ENCODE measurements at regions not wholly inside any gene's neighbourhood (a gene's known extent, or its start where the extent isn't known, plus 50 kb on each side); places are given as distances from the start of the nearest gene placed in this dataset.

- Histone ChIP-seq H3K4me1 (no peaks in the 10 kb centered on the region), H3K27me3 (peaks cover 3% of the 10 kb centered on the region; the same call in 1 of the 2 replicates), H3K4me3 (ENCODE audit: low read depth, low read length) (no peak overlapping the region), H3K36me3 (no peaks in the 10 kb centered on the region), H3K9me3 (no peaks in the 10 kb centered on the region)
- DNase-seq = no peak
- TF ChIP-seq, protein P1, sequence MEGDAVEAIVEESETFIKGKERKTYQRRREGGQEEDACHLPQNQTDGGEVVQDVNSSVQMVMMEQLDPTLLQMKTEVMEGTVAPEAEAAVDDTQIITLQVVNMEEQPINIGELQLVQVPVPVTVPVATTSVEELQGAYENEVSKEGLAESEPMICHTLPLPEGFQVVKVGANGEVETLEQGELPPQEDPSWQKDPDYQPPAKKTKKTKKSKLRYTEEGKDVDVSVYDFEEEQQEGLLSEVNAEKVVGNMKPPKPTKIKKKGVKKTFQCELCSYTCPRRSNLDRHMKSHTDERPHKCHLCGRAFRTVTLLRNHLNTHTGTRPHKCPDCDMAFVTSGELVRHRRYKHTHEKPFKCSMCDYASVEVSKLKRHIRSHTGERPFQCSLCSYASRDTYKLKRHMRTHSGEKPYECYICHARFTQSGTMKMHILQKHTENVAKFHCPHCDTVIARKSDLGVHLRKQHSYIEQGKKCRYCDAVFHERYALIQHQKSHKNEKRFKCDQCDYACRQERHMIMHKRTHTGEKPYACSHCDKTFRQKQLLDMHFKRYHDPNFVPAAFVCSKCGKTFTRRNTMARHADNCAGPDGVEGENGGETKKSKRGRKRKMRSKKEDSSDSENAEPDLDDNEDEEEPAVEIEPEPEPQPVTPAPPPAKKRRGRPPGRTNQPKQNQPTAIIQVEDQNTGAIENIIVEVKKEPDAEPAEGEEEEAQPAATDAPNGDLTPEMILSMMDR (IDR thresholded peaks at IDR 0.05; ENCODE audit: low read depth, low read length) = no peak
These were observed 345.0 kb downstream of the ATP23 start for GRCh38 chr12:58286353-58286752.

DNA sequence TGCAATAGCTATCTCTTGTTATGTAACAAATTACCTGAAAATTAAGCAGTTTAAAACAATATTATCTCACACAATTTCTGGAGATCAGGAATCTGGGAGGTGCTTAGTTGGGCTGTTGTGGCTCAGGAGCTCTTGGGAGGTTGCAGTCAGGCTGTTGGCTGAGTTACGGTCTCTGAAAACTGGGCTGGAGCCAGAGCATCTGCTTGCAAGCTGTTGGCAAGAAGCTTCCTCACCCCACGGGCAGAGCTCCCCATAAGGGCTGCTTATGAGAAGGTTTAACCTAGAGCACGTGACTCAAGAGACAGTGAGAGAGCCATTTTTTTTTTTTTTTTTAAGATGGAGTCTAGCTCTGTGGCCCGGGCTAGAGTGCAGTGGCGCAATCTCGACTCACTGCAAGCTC, 346.8 kb downstream of the ATP23 start:
- Histone ChIP-seq H3K36me3 (no peaks in the 10 kb centered on the region), H3K4me3 (ENCODE audit: low read depth, low read length) (no peak overlapping the region), H3K4me1 (no peaks in the 10 kb centered on the region), H3K9me3 (no peaks in the 10 kb centered on the region), H3K27me3 (peaks cover 9% of the 10 kb centered on the region; the same call in 1 of the 2 replicates)
- TF ChIP-seq, protein P1 (IDR thresholded peaks at IDR 0.05; ENCODE audit: low read depth, low read length) = no peak
- DNase-seq = peak; percentile 6

DNA sequence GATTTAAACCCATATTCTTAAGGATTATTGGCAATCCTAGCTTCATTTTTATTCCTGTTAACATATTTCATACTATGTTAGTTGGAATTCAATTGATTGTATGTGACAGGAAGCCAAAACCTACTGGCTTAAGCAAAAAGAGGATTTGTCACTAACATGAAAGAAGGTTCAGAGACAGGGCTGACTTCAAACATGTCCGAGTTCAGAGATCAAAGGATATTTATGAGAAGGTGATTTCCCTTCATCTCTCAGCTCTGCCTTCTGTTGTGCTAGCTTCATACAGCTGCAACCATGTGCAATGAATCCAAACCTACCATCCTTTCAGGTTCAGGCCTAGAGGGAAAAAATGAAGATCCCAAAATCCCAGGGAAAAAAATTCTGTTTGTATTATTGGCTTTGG, 349.7 kb downstream of the ATP23 start:
- Histone ChIP-seq H3K27me3 (peaks cover 9% of the 10 kb centered on the region; the same call in 1 of the 2 replicates), H3K9me3 (no peaks in the 10 kb centered on the region), H3K4me3 (ENCODE audit: low read depth, low read length) (no peak overlapping the region), H3K4me1 (no peaks in the 10 kb centered on the region), H3K36me3 (no peaks in the 10 kb centered on the region)
- no peak for DNase-seq
- TF ChIP-seq, protein P1 (IDR thresholded peaks at IDR 0.05; ENCODE audit: low read depth, low read length) = no peak

DNA sequence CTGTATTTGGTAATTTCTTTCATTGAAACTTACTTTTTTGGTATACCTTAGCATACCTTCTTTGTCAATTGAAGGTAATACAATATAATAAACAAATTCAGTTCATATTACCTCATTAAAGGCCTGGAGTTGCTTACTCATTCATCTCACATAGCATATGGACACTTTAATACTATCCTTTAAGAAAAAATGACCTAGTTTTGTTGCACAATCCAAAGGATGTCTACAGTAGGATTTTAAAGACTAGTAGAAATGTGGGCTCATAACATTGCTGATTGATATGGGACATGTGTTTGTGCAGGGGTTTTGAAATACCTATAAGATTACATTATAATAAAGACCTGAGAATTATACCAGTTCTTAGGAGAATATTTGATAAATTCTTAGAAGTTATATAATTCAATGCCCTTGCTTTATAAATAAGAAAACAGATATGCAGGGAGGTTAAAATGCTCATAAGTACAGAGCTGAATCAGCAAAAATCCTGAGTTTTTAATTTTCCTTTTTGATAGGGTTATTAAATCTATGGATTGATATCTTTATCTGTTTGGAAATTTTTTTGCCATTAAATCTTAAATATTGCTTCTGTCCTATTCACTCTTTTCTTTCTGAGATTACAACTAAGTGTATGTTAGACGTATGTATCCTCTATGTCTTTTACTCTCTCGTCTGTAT, 352.1 kb downstream of the ATP23 start:
- TF ChIP-seq, protein P1 (IDR thresholded peaks at IDR 0.05; ENCODE audit: low read depth, low read length) = no peak
- DNase-seq = no peak
- Histone ChIP-seq H3K27me3 (peaks cover 9% of the 10 kb centered on the region; the same call in 1 of the 2 replicates), H3K4me1 (no peaks in the 10 kb centered on the region), H3K36me3 (no peaks in the 10 kb centered on the region), H3K9me3 (no peaks in the 10 kb centered on the region), H3K4me3 (ENCODE audit: low read depth, low read length) (no peak overlapping the region)

DNA sequence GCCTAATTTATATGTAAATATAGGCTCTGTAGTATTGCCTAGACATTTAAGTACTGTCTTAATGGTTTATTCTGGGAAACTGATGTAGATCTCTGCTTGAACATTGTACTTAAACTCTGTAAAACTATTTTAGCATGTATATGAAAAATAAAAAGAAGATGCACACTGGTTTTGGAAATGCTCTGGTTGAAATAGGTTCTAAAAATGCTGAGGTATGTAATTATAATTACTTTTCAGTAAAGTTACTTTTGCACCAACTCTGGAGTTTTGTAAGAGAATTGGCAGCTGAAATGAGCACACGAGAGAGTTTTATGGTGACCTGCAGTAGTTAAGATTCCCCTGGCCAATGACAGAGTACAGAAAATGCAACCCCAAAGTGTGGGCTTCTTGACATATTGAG, 353.9 kb downstream of the ATP23 start:
- Histone ChIP-seq H3K36me3 (no peaks in the 10 kb centered on the region), H3K27me3 (peaks cover 9% of the 10 kb centered on the region; the same call in 1 of the 2 replicates), H3K4me1 (no peaks in the 10 kb centered on the region), H3K4me3 (ENCODE audit: low read depth, low read length) (no peak overlapping the region), H3K9me3 (no peaks in the 10 kb centered on the region)
- TF ChIP-seq, protein P1 (IDR thresholded peaks at IDR 0.05; ENCODE audit: low read depth, low read length) = no peak
- DNase-seq = no peak

GRCh38 chr12:58296863-58297262, 355.5 kb downstream of the ATP23 start:
- H3K9me3 ChIP-seq = no peaks in the 10 kb centered on the region
- TF ChIP-seq, protein P1 (IDR thresholded peaks at IDR 0.05; ENCODE audit: low read depth, low read length) = no peak
- no peak for DNase-seq

More at GRCh38 chr12:58296863-58297262, 355.5 kb downstream of the ATP23 start:
- no peak overlapping the region for H3K4me3 ChIP-seq (ENCODE audit: low read depth, low read length)
- peaks cover 6% of the 10 kb centered on the region; the same call in 1 of the 2 replicates for H3K27me3 ChIP-seq
- H3K36me3 ChIP-seq = no peaks in the 10 kb centered on the region
- no peaks in the 10 kb centered on the region for H3K4me1 ChIP-seq

All from BE2C (cell line).